ENCODE measurements at regions not wholly inside any gene's neighbourhood (a gene's known extent, or its start where the extent isn't known, plus 50 kb on each side); places are given as distances from the start of the nearest gene placed in this dataset.

- TF ChIP-seq CTCF (IDR thresholded peaks at IDR 0.05) = no peak
Observed at GRCh38 chr6:48809700-48810099, 653.4 kb downstream of the MMUT start.

GRCh38 chr6:48809245-48809644 lies 653.8 kb downstream of the MMUT start:
- Histone ChIP-seq H3K4me3 (ENCODE audit: low read length) (no peak overlapping the region), H3K4me1 (ENCODE audit: control insufficient read depth, insufficient read depth, low read length) (no peaks in the 10 kb centered on the region), H3K9me3 (ENCODE audit: control insufficient read depth, insufficient read depth, low read length) (no peaks in the 10 kb centered on the region), H3K36me3 (ENCODE audit: control insufficient read depth, insufficient read depth, low read length) (no peaks in the 10 kb centered on the region), H3K27ac (ENCODE audit: low read length) (no peak overlapping the region), H3K27me3 (ENCODE audit: control insufficient read depth, insufficient read depth, low read length) (no peaks in the 10 kb centered on the region)
- Mint-ChIP-seq H3K27ac (no peak overlapping the region), H3K27me3 (ENCODE audit: low read depth in 2 of 2) (no peaks in the 10 kb centered on the region), H3K4me3 (no peak overlapping the region), H3K36me3 (peaks cover 1% of the 10 kb centered on the region), H3K9me3 (peaks cover 8 to 10% of the 10 kb centered on the region in 2 donors), H3K4me1 (no peaks in the 10 kb centered on the region)
- no peak for TF ChIP-seq CTCF (IDR thresholded peaks at IDR 0.05)
- ATAC-seq (no peak), DNase-seq (no peak)
- intact Hi-C loops (cut with micrococcal nuclease) = no loop called here
- WGBS (ENCODE audit: insufficient coverage) = 80% methylated on average over 4 of the region's 4 CpGs

More at GRCh38 chr6:48809700-48810099, 653.4 kb downstream of the MMUT start:
- Mint-ChIP-seq H3K36me3 (peaks cover 6% of the 10 kb centered on the region), H3K4me3 (no peak overlapping the region), H3K27me3 (ENCODE audit: low read depth in 2 of 2) (no peaks in the 10 kb centered on the region), H3K27ac (no peak overlapping the region), H3K4me1 (no peaks in the 10 kb centered on the region), H3K9me3 (peaks cover 10 to 11% of the 10 kb centered on the region in 2 donors)
- Histone ChIP-seq H3K4me1 (ENCODE audit: control insufficient read depth, insufficient read depth, low read length) (no peaks in the 10 kb centered on the region), H3K27me3 (ENCODE audit: control insufficient read depth, insufficient read depth, low read length) (no peaks in the 10 kb centered on the region), H3K27ac (ENCODE audit: low read length) (no peak overlapping the region), H3K4me3 (ENCODE audit: low read length) (no peak overlapping the region), H3K36me3 (ENCODE audit: control insufficient read depth, insufficient read depth, low read length) (no peaks in the 10 kb centered on the region), H3K9me3 (ENCODE audit: control insufficient read depth, insufficient read depth, low read length) (no peaks in the 10 kb centered on the region)
- ATAC-seq (no peak), DNase-seq (no peak)
- intact Hi-C loops (cut with micrococcal nuclease) = no loop called here
- WGBS (ENCODE audit: insufficient coverage) = 77% methylated on average over 2 of the region's 2 CpGs

GRCh38 chr6:48798296-48798695 lies 664.8 kb downstream of the MMUT start:
- DNase-seq = no peak
- no peak overlapping the region for H3K27ac ChIP-seq (ENCODE audit: low read length)
- H3K4me1 Mint-ChIP-seq = no peaks in the 10 kb centered on the region
- H3K4me3 Mint-ChIP-seq = no peak overlapping the region
- intact Hi-C loops (cut with micrococcal nuclease) = no loop called here
- H3K4me3 ChIP-seq (ENCODE audit: low read length) = no peak overlapping the region
- H3K36me3 ChIP-seq (ENCODE audit: control insufficient read depth, insufficient read depth, low read length) = no peaks in the 10 kb centered on the region
- H3K9me3 ChIP-seq (ENCODE audit: control insufficient read depth, insufficient read depth, low read length) = no peaks in the 10 kb centered on the region
- 95% methylated on average over 2 of the region's 3 CpGs for WGBS (ENCODE audit: insufficient coverage)
- H3K27ac Mint-ChIP-seq = no peak overlapping the region
- peaks cover 1 to 23% of the 10 kb centered on the region in 2 donors for H3K9me3 Mint-ChIP-seq
- no peaks in the 10 kb centered on the region for H3K27me3 ChIP-seq (ENCODE audit: control insufficient read depth, insufficient read depth, low read length)
- TF ChIP-seq CTCF (IDR thresholded peaks at IDR 0.05) = no peak
- ATAC-seq = no peak
- H3K4me1 ChIP-seq (ENCODE audit: control insufficient read depth, insufficient read depth, low read length) = no peaks in the 10 kb centered on the region
- H3K36me3 Mint-ChIP-seq = peaks cover 7% of the 10 kb centered on the region
- no peaks in the 10 kb centered on the region for H3K27me3 Mint-ChIP-seq (ENCODE audit: low read depth in 2 of 2)

GRCh38 chr6:48782225-48782624 lies 671.2 kb upstream of the PTCHD4 start:
- WGBS (ENCODE audit: insufficient coverage) = 87% methylated on average over 6 of the region's 6 CpGs
- no peaks in the 10 kb centered on the region for H3K27me3 Mint-ChIP-seq (ENCODE audit: low read depth in 2 of 2)
- no peak for TF ChIP-seq CTCF (IDR thresholded peaks at IDR 0.05)
- no peak overlapping the region for H3K27ac Mint-ChIP-seq
- Histone ChIP-seq H3K36me3 (ENCODE audit: control insufficient read depth, insufficient read depth, low read length) (no peaks in the 10 kb centered on the region), H3K27me3 (ENCODE audit: control insufficient read depth, insufficient read depth, low read length) (no peaks in the 10 kb centered on the region), H3K9me3 (ENCODE audit: control insufficient read depth, insufficient read depth, low read length) (peaks cover 15% of the 10 kb centered on the region), H3K4me3 (ENCODE audit: low read length) (no peak overlapping the region), H3K27ac (ENCODE audit: low read length) (no peak overlapping the region), H3K4me1 (ENCODE audit: control insufficient read depth, insufficient read depth, low read length) (no peaks in the 10 kb centered on the region)
- ATAC-seq (no peak), DNase-seq (no peak)
- no peaks in the 10 kb centered on the region for H3K4me1 Mint-ChIP-seq
- intact Hi-C loops (cut with micrococcal nuclease) = no loop called here
- peaks cover 7% of the 10 kb centered on the region for H3K36me3 Mint-ChIP-seq
- peaks cover 21% of the 10 kb centered on the region in 2 donors for H3K9me3 Mint-ChIP-seq
- no peak overlapping the region for H3K4me3 Mint-ChIP-seq

All from natural killer cell (primary cell).